ENCODE measurements at regions not wholly inside any gene's neighbourhood (a gene's known extent, or its start where the extent isn't known, plus 50 kb on each side); places are given as distances from the start of the nearest gene placed in this dataset.

- H3K4me1 ChIP-seq, result no peaks in the 10 kb centered on the region
- H3K27ac ChIP-seq, result no peak overlapping the region
- DNase-seq (no peak), ATAC-seq (no peak)
- intact Hi-C loops (cut with DNase I), result no loop called here
- no peaks in the 10 kb centered on the region for H3K27me3 ChIP-seq
- H3K36me3 ChIP-seq (replicated peaks in 1 of 2; ENCODE audit: insufficient read depth in 1 of 2, low read depth in 2 of 2), result no peaks in the 10 kb centered on the region
- no peak for TF ChIP-seq POLR2A (IDR thresholded peaks at IDR 0.05)
- no peak for TF ChIP-seq CTCF (IDR thresholded peaks at IDR 0.05)
- no peak overlapping the region for H3K4me3 ChIP-seq
- no peaks in the 10 kb centered on the region for H3K9me3 ChIP-seq
- WGBS, 2 donors, result 53 to 65% methylated on average over 1 of the region's 1 CpG
Measured at GRCh38 chr2:212640428-212640827, 101.8 kb upstream of the ERBB4 start.

DNA sequence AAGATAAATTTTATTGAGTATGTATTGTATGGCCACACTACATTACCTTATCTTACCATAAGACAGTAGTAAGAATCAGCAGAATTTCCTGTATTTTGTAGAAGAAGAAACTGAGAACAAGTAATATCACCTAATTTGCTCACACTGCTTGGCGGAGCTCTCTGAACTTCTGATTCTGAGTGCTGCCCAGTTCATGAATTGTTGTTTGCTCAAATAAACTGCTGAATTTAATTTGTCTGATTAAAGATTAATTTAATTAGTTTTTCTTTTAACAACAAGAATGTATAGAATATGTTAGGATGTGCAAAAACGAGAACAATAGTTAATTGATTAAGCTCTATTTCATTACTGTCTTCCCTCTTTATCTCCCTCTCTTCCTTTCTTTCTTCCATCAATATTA lies 100.1 kb upstream of the ERBB4 start:
- WGBS, 2 donors, result 57% methylated on average over 2 of the region's 2 CpGs
- Histone ChIP-seq H3K4me1 (no peaks in the 10 kb centered on the region), H3K9me3 (no peaks in the 10 kb centered on the region), H3K36me3 (replicated peaks in 1 of 2; ENCODE audit: insufficient read depth in 1 of 2, low read depth in 2 of 2) (no peaks in the 10 kb centered on the region), H3K27me3 (no peaks in the 10 kb centered on the region), H3K4me3 (no peak overlapping the region), H3K27ac (no peak overlapping the region)
- intact Hi-C loops (cut with DNase I), result no loop called here
- DNase-seq (no peak), ATAC-seq (no peak)
- TF ChIP-seq CTCF (IDR thresholded peaks at IDR 0.05), result no peak
- TF ChIP-seq POLR2A (IDR thresholded peaks at IDR 0.05), result no peak

DNA sequence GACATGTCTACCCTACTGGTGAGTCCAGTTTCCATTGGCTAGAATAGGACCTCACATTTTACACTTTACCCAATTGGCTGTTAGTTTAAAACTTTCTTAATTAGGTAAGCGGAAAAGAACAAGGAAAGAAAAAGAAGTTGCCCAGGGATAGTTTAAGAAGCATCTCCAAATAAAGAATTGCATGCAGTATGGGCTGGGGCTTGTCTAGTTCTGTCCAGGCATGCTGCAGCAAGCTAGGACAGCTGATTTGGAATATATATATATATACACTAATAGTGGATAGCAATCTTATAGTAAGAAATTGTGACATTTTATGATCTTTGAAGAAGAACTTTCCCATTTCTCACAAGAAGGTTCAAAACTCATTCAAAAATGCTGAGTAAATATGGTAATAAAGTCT lies 90.0 kb upstream of the ERBB4 start:
- H3K4me1 ChIP-seq, result no peaks in the 10 kb centered on the region
- H3K27me3 ChIP-seq, result no peaks in the 10 kb centered on the region
- TF ChIP-seq CTCF (IDR thresholded peaks at IDR 0.05) (no peak), POLR2A (IDR thresholded peaks at IDR 0.05) (no peak)
- H3K9me3 ChIP-seq, result no peaks in the 10 kb centered on the region
- no peak overlapping the region for H3K4me3 ChIP-seq
- intact Hi-C loops (cut with DNase I), result no loop called here
- H3K27ac ChIP-seq, result no peak overlapping the region
- ATAC-seq, result no peak
- H3K36me3 ChIP-seq (replicated peaks in 1 of 2; ENCODE audit: insufficient read depth in 1 of 2, low read depth in 2 of 2), result no peaks in the 10 kb centered on the region
- 58 to 64% methylated on average over 1 of the region's 1 CpG for WGBS, 2 donors
- DNase-seq, result no peak

- Histone ChIP-seq H3K27ac (no peak overlapping the region), H3K9me3 (no peaks in the 10 kb centered on the region), H3K27me3 (no peaks in the 10 kb centered on the region), H3K4me3 (no peak overlapping the region), H3K36me3 (replicated peaks in 1 of 2; ENCODE audit: insufficient read depth in 1 of 2, low read depth in 2 of 2) (no peaks in the 10 kb centered on the region), H3K4me1 (no peaks in the 10 kb centered on the region)
- ATAC-seq (no peak), DNase-seq (no peak)
- TF ChIP-seq POLR2A (IDR thresholded peaks at IDR 0.05), result no peak
- no peak for TF ChIP-seq CTCF (IDR thresholded peaks at IDR 0.05)
- intact Hi-C loops (cut with DNase I), result no loop called here
- 79 to 82% methylated on average over 5 of the region's 5 CpGs for WGBS, 2 donors
Measured at GRCh38 chr2:212626371-212626918, 87.8 kb upstream of the ERBB4 start.

GRCh38 chr2:212619954-212620353 lies 81.4 kb upstream of the ERBB4 start:
- H3K27ac ChIP-seq, result no peak overlapping the region
- H3K36me3 ChIP-seq (replicated peaks in 1 of 2; ENCODE audit: insufficient read depth in 1 of 2, low read depth in 2 of 2), result no peaks in the 10 kb centered on the region
- no peak for DNase-seq
- intact Hi-C loops (cut with DNase I), result no loop called here
- H3K9me3 ChIP-seq, result no peaks in the 10 kb centered on the region
- WGBS, 2 donors, result 85 to 92% methylated on average over 1 of the region's 1 CpG
- H3K4me1 ChIP-seq, result no peaks in the 10 kb centered on the region
- no peak overlapping the region for H3K4me3 ChIP-seq
- ATAC-seq, result no peak
- H3K27me3 ChIP-seq, result no peaks in the 10 kb centered on the region
- TF ChIP-seq POLR2A (IDR thresholded peaks at IDR 0.05) (no peak), CTCF (IDR thresholded peaks at IDR 0.05) (no peak)
